H1 (cell line): ENCODE measurements at regions not wholly inside any gene's neighbourhood (a gene's known extent, or its start where the extent isn't known, plus 50 kb on each side); places are given as distances from the start of the nearest gene placed in this dataset.

Experiments
- CREB1 ChIP-seq: IDR thresholded peaks from 2 replicates; pipeline ENCODE4 v1.6.1; 2012; ENCODE audit warnings: inconsistent platforms
- HDAC2 ChIP-seq, 2 experiments: fragments of 300-600 bp in 1 of 2; sonication (generic) in 1 of 2; IDR thresholded peaks; 2 replicates each; pipeline ENCODE4 v1.6.1; 2011 to 2012; ENCODE audit warnings: low read depth in 2 of 2, low read length in 2 of 2, mild to moderate bottlenecking in 2 of 2, moderate library complexity in 2 of 2, borderline replicate concordance in 1 of 2, inconsistent platforms in 1 of 2
- MAFK ChIP-seq: IDR thresholded peaks from 2 replicates; pipeline ENCODE4 v1.6.1; 2012; ENCODE audit warnings: low read depth, mild to moderate bottlenecking, improper control_type of control experiment, low read length
- SP1 ChIP-seq: IDR thresholded peaks from 2 replicates; pipeline ENCODE4 v1.6.1; 2011; ENCODE audit warnings: low read depth, low read length
- TF ChIP-seq, protein P1 (sequence below), 3 experiments: IDR thresholded peaks; 1 replicate in 2 of 3; 2 replicates in 1 of 3; pipeline versions ENCODE4 v1.5.1 to v1.6.1; 2011; ENCODE audit warnings: low read length in 3 of 3, mild to moderate bottlenecking in 3 of 3, inconsistent platforms in 2 of 3, low read depth in 1 of 3, moderate library complexity in 1 of 3; ENCODE audit not compliant: insufficient read depth in 1 of 3; ENCODE audit errors: control extremely low read depth in 1 of 3

- TF ChIP-seq HDAC2 (IDR thresholded peaks at IDR 0.05; ENCODE audit: borderline replicate concordance in 1 of 2, low read depth in 2 of 2, low read length in 2 of 2) (no peak), MAFK (no peak), CREB1 (no peak), SP1 (no peak)
- TF ChIP-seq, protein P1, sequence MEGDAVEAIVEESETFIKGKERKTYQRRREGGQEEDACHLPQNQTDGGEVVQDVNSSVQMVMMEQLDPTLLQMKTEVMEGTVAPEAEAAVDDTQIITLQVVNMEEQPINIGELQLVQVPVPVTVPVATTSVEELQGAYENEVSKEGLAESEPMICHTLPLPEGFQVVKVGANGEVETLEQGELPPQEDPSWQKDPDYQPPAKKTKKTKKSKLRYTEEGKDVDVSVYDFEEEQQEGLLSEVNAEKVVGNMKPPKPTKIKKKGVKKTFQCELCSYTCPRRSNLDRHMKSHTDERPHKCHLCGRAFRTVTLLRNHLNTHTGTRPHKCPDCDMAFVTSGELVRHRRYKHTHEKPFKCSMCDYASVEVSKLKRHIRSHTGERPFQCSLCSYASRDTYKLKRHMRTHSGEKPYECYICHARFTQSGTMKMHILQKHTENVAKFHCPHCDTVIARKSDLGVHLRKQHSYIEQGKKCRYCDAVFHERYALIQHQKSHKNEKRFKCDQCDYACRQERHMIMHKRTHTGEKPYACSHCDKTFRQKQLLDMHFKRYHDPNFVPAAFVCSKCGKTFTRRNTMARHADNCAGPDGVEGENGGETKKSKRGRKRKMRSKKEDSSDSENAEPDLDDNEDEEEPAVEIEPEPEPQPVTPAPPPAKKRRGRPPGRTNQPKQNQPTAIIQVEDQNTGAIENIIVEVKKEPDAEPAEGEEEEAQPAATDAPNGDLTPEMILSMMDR (IDR thresholded peaks at IDR 0.05; ENCODE audit: control extremely low read depth in 1 of 3, insufficient read depth in 1 of 3, low read depth in 1 of 3, low read length in 3 of 3): no peak
These were observed 249.6 kb downstream of the DCDC2C start for GRCh38 chr2:3952866-3953516.
